HG03378 (cell line): ENCODE measurements at regions not wholly inside any gene's neighbourhood (a gene's known extent, or its start where the extent isn't known, plus 50 kb on each side); places are given as distances from the start of the nearest gene placed in this dataset.

Experiments
- ATAC-seq: cut with Tn5 transposase; IDR thresholded peaks from one replicate; pipeline ENCODE4 v1.9.1; 2021; ENCODE audit warnings: mild to moderate bottlenecking, moderate library complexity; ENCODE audit not compliant: unreplicated experiment

DNA sequence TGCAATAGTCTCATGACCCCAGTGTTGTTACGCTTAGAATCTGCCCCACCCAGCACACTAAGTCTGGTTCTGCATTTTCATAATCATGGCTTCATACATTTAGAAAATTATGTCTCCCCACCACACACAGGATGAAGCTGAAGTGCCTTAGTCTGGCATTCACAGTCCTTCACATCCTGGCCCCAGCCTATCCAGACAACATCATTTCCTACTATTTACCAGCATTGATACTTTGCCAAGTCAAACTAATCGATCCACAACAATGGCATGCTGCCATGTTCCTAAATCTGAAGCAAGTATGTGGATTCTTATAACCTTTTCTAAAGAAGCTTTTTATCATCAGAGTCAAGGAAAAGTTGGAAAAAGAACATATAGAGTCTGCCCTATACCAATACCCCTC, 132.4 kb upstream of the FBXL4 start:
- ATAC-seq, result no peak

DNA sequence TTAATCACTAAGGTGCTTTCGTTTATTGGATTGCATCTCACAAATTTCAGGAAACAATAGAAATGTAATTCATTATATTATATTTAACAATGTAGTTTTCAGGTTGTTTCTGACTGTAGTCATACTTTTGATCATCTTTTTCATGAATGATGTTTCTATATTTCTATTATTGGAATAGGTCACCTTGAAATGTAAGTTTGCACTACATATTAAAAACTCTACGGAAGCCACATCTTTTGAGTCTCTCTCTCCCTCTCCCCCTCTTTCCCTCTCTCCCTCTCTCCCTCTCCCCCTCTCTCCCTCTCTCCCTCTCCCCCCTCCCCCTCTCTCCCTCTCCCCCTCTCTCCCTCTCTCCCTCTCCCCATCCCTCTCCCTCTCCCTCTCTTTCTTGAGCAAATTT, 131.3 kb upstream of the FBXL4 start:
- no peak for ATAC-seq

DNA sequence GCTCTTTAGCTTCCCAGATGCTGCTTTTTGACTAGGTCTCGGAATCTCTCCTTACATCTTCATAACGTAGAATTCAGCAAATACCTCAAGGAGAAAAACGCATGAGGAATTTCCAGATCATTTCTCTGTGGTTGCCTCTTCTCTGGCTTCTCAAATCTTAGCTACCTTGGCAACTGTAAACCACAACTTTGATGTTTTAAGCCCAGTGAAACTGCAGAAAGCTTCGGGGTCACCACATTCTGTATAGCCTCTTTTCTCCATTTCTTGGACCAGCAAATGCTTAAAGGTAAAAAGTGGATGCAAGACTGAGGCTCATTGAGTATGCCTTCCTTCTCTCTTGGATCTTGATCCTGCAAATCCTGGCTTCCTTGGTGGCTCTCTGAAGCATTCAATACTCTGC, 125.5 kb upstream of the FBXL4 start:
- no peak for ATAC-seq

DNA sequence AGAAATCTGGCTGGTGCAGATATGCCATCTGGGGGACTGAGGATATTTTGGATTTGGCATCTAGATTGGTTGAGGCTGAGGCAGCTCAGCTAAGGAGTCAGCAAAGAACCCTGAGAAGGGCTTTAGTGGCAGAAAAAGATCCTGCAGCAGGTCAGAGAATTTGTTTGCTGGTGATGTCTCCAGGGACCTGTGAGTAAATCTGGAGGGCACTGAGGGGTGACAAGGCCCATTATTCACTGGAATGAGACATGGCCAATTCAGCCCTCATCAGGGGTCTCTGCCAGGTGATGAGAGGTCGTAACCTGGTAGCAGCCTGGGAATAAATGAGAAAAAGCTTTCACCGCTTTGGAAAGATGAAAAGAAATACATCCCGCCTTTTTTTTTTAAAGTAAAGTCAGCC, 118.3 kb upstream of the FBXL4 start:
- no peak for ATAC-seq

DNA sequence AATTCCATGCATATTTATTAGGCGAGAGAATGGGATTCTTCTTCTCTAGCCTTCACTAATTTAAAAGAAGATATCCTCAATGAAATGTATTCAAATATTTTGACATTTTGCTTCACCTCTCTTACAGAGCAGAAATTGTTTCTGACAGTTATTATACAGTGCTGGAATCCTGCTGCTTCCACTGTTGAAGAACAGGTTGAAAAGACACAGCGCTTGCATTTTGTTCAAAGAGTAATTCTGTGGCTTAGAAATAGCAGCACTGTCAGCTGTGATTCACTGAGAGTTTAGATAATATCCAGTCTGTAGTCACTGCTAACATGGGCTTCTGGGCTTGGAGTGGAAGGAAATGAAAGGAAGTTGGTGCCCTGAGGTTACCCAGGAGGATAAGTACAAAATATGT, 117.1 kb upstream of the FBXL4 start:
- no peak for ATAC-seq

DNA sequence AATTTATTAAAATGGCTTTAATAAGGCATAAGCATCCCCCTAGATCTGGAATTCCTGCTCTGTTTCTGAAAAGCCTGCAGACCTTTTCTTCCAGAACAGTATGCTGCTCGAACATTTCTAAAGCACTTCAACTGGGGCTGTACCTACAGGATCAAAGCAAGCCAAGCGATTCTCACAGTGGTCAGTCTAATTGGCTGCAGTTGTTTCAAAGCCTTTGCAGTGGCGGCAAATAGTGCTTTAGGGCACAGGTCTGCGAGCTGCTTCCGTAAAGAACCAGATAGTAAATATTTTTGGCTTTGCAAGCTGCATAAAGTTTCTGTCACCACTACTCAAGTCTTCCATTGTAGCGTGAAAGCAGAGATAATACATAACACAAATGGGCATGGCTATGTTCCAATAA, 88.9 kb upstream of the FBXL4 start:
- ATAC-seq, result no peak

DNA sequence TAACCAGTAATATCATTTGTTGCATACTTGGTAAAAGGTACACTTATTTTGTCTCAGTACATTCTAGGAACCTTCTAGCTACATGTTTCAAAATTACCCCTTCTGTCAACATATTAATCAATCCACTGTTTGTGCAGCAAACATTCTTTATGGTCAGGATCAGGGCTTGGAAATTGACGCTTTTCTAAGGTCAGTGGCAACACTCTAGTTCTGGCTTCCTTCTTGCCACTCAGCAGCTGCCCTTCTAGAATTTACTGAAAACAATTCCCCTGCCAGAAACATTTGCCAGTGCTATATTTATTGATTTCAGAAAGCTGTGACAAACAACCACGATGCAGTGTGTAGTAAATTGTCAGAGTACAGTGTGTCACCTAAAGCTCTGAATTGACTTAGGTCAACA, 84.7 kb upstream of the FBXL4 start:
- no peak for ATAC-seq

DNA sequence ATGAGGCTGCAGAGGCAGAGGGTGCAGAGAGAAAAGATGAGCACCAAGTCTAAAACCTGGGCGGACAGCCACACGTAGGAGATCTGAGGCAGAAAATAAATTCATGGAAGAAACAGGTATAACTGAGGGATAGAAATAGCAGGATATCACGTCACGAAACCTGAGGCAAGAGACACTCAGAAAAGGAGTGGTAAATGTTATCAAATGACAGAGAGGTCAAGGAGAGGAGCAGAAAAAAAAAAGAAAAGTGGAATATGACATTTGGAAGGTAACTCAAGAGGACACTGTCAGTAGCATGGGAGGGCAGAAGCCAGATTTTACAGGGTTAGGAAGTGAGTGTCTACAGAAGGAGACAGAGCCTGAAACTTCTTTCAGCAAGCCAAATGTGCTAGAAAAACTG, 84.2 kb upstream of the FBXL4 start:
- no peak for ATAC-seq

DNA sequence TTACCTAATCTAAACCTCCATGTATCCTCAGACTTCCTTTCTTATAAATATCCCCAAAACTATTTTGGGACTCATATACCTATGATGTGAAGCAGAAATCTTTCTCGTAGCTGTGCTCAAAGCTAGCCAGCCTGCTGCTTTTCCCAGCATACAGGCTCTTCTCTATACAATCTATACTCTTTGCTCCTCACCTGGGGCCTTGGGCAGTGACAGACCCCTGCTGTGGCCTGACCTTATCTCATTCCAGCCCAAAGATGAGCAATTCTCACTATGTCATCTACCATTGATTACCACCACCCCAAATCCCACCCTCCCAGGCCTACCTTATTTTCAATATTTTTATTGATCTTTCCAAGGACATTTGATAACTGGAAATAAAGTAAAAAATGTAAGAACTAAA, 83.2 kb upstream of the FBXL4 start:
- ATAC-seq, result no peak

DNA sequence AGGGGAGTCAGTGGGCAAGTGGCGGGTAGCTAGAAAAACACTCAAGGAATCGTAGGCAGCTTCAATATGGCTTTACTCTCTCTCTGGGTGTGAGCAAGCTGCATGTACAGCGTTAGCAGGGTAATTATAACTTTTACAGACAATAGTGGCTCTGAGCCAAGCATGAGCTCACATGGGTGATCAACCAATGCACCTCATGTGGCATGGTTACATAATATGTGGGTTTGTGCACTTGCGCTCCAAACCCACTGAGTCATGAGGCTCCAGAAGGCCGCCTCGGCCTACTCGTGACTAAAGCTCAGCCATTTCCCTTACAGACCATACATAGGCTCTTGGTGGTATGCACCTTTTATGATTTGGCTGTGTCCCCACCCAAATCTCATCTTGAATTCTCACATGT, 78.4 kb upstream of the FBXL4 start:
- no peak for ATAC-seq

DNA sequence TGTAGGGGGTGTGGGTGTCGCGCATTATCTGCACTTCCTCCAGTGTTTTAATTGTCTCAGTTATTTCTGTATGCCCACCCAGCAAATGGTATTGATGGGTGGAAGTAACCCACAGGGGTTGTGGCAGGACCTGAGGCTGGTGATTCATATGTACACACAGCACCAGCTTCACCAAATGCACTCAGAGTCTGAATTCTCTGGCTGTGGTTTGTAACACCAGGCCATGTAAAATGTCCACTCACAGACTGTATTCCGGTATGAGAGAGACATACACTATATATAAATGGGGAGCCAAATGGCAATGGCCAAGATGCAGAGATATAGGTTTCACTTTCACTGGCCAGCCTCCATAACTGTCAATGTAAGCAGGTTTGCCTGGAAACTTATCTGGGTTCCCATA, 76.3 kb upstream of the FBXL4 start:
- ATAC-seq, result no peak

DNA sequence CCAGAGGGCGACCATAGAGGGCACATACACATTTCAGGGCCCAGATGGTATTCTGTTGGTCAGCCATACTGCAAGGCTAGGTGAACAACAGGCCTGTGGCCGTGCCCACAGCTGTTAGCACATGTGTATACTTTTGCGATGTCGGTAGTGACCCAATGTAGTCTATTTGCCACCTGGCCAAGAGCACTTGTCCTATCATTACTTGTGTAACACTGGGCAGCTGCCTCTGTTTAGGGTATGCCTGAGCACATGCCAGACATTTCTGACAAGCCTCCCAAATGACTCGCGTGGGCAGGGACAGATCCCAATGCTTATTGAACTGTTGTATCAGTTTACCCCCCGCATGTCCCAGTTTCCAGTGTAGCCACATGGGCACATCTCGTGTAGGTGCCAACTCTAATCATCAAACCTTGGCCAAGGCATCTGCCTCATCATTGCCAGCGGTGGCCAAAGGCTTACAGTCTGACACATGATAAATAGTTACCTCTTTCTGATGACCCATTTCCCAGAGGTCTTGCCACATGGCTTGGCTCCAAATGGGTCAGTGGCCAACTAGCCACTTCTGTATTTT, 74.4 kb upstream of the FBXL4 start:
- ATAC-seq, result no peak

DNA sequence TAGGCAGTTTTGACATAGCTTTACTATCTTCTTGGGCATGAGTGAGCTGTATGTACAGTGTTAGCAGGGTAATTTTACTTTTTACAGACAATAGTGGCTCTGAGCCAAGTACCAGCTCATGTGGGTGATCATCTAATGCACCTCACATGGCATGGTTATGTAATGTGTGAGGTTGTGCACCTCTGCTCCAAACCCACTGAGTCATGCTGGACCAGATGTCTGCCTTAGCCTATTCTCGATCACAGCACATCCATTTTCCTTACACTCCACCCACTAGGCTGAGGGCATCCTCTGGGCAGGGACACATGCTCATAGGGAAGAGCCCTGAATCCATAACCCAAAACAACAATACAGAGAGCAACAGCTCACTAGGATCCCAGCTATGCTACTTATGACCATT, 71.6 kb upstream of the FBXL4 start:
- no peak for ATAC-seq

DNA sequence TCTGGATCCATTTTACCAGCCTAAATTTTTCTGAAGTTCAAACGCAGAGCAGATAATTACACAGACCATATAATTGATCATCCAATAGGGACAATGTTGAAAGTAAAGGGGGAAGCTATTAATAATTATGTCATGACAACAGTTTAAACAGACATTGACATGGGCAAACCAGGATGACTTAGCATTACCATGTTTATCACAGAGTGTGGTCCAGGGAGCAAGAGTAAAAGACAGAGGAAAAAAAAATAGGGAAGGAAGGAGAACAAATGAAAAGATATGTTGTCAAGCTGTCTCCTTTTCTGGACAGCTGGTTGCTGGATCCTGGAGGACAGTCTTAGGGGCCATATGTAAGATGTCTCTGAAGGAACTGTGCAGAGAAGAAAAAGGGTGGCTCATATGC, 69.4 kb upstream of the FBXL4 start:
- ATAC-seq, result no peak

DNA sequence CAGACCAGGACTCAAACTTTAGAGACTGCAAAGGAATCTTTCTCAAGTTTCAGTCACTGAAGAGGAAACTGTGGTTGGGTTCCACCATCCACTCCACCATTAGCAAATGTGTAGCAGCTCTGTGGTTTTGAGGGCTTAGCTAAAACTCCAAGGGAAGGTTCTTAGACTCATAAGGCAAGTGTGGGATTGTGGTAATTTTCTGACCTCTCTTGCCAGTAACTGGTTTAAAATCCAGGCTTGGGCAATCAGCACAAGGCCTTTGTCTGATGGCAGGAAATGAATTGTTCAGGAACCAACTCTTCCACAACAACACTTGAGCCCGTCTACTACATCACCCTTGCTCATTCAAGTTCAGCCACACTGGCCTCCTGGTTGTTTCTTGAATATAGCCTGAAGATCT, 68.6 kb upstream of the FBXL4 start:
- ATAC-seq, result peak; percentile 59

DNA sequence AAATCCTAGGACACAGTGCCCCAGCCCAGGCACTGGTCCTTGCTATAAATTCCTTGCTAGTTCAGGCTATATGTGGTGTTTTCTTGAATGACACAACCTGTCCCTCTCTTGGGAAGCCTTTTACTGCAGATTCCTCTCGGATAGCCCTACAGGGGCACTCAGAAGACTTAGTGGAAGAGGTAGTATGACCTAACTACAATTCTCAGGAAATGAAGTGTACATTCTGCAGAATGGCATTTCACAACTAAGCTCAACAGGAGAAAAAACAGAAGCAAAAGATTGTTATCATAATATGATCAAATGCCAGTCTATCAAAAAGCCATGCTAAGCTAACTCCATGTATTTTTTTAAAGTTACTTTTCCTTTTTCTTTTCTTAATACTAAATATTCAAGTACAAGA, 66.3 kb upstream of the FBXL4 start:
- ATAC-seq, result no peak

DNA sequence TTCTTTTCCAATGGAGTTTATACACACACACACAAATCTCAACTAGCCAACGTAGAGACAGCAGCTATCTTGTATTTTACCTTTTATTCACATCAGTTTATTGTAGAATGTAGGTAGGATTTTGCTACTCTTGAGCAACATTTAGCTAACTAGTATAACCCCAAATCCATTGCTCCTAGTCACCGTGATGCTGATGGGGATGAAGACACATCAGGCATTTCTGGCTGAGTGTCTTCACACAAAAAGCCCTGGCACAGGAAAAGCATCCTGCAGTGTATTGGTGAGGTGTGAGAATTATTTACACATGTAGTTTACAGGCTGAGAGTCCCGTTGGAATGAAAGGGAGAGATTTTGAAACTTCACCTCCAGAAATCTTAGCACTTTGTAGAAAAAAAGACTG, 65.9 kb upstream of the FBXL4 start:
- ATAC-seq, result no peak

DNA sequence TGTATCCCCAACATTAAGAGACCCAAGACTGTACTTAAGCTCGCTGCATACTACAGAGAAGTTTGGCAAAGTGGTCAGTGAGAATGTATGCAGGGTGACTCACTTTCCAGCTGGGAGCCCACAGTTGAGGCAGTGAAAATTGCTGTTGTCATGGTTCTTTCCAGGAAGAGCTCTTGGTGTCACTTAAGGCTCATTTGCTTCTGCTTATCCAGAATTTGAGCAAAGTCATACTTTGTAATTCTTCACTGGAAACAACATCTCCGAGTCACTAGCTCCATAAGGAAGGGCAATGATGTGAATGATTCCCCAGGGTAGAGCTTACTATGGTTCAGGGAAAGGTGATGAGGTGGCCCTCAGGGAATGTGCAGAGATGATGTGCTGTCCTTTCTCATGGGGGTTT, 65.4 kb upstream of the FBXL4 start:
- no peak for ATAC-seq

DNA sequence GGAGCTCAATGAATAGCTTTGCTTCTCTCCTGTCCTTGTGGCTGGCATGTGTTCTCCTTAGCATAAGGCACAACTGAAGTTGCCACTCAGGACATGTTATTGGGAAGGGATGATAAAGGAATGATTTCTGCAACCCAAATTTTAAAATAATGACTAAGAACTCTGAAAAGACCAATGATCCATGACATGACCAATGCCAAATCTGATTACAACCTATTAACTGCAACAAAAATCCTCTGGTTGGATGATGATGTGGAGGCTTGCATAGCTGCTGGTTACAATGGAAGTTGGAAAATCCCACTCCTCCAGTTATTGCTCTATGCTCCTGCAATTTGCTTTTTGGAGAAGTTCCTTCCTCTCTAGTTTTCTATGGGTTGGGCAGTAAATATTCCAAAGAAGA, 63.4 kb upstream of the FBXL4 start:
- ATAC-seq, result no peak

DNA sequence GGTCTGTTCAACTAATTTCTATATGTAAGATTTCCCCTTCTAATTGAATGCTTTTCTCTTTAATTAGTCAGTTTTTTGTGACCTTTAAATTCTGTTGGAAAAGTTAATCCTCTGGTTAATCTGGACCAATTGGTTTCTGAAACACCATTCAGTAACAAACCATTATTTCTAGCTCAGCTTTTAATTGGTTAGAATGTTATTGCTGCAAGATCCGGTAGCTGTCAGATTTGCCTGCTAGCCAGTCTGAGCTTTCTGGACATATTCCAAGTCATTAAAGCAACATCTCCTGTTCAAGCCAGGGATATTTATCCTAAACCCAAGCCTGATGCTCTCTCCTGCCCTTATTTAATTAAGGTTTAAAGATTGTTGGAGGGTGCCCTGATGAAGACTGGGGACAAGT, 55.1 kb upstream of the FBXL4 start:
- no peak for ATAC-seq

DNA sequence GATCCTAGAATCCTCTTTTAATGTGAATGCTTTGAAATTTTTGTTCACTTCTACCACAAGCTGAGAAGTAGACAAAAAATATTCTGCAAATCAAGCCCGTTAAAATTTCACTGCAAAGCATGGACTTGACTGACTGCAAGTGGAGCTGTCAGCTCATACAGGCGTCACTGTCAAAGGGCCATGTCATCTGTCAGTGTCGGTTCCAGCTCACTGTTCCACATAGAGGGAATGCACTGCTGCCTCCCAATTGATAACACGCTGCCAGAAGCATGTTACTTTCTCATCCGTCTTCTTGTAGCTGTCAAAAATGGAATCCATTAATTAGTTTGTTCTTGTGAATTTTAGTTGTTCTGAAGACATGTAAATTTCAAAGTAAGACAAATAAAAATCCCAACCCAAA, 50.4 kb upstream of the FBXL4 start:
- ATAC-seq, result no peak
